ENCODE measurements at regions not wholly inside any gene's neighbourhood (a gene's known extent, or its start where the extent isn't known, plus 50 kb on each side); places are given as distances from the start of the nearest gene placed in this dataset.
"Not testable (repeated sequence)": the region's sequence is repeated elsewhere in the genome, so short reads cannot be mapped to it uniquely, and the experiment has no call there.

DNA sequence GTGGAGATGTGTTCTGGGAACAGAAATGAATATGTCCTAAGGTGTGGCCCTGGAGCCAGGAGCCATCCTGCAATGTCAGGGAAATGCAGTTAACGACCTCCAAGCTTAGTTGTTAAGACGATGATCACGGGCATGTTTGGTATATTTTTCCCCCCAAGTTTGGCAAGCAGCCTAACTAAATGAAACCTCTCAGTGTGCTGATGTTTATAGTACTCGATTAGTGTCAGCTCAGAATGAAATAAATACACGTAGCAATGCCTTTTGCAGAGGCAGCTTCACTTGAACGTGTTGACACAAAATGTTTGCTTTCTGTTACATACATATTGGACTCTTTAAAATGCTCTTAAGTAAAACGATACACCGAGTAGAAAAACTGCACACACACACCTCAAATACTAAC lies 76.2 kb upstream of the OLIG3 start:
- Histone ChIP-seq H3K36me3 (ENCODE audit: insufficient read depth in 1 of 2, low read depth in 1 of 2) (no peaks in the 10 kb centered on the region), H3K27me3 (ENCODE audit: insufficient read depth in 3 of 3, low read length in 2 of 3) (peaks cover 0 to 5% (median 4%) of the 10 kb centered on the region in 3 donors), H3K4me1 (no peaks in the 10 kb centered on the region), H3K4me3 (no peak overlapping the region), H3K27ac (no peak overlapping the region), H3K9me3 (no peaks in the 10 kb centered on the region)
- WGBS, 3 donors: 52 to 56% (median 54%) methylated on average over 8 of the region's 8 CpGs
- intact Hi-C loops (cut with DNase I): no loop called here
- ATAC-seq (no peak), DNase-seq (no peak)
- TF ChIP-seq, protein P1, sequence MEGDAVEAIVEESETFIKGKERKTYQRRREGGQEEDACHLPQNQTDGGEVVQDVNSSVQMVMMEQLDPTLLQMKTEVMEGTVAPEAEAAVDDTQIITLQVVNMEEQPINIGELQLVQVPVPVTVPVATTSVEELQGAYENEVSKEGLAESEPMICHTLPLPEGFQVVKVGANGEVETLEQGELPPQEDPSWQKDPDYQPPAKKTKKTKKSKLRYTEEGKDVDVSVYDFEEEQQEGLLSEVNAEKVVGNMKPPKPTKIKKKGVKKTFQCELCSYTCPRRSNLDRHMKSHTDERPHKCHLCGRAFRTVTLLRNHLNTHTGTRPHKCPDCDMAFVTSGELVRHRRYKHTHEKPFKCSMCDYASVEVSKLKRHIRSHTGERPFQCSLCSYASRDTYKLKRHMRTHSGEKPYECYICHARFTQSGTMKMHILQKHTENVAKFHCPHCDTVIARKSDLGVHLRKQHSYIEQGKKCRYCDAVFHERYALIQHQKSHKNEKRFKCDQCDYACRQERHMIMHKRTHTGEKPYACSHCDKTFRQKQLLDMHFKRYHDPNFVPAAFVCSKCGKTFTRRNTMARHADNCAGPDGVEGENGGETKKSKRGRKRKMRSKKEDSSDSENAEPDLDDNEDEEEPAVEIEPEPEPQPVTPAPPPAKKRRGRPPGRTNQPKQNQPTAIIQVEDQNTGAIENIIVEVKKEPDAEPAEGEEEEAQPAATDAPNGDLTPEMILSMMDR (IDR thresholded peaks at IDR 0.05): no peak

DNA sequence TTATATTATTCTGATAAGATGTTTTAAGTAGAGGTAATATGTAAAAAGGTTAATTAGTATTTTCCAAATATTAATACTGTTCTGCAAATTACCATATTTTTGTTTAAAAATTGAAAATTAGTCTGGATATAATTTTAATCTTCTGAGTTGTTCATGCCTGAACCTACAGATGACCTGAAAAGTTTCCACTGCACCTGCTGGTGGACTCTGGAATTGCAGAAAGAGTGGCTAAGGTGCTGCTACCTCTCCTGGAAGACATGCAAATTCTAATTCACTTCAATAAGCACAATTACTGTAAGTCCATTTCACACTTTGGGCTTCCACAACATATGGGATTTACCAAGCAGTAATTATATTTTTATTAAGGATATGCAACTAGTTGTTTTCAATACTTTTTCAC lies 77.7 kb upstream of the OLIG3 start:
- Histone ChIP-seq H3K4me3 (no peak overlapping the region), H3K36me3 (ENCODE audit: insufficient read depth in 1 of 2, low read depth in 1 of 2) (no peaks in the 10 kb centered on the region), H3K27me3 (ENCODE audit: insufficient read depth in 3 of 3, low read length in 2 of 3) (peaks cover 0 to 5% (median 4%) of the 10 kb centered on the region in 3 donors), H3K27ac (no peak overlapping the region), H3K4me1 (no peaks in the 10 kb centered on the region), H3K9me3 (no peaks in the 10 kb centered on the region)
- intact Hi-C loops (cut with DNase I): no loop called here
- ATAC-seq: no peak
- no peak for DNase-seq
- TF ChIP-seq, protein P1 (IDR thresholded peaks at IDR 0.05): peak; percentile 38

DNA sequence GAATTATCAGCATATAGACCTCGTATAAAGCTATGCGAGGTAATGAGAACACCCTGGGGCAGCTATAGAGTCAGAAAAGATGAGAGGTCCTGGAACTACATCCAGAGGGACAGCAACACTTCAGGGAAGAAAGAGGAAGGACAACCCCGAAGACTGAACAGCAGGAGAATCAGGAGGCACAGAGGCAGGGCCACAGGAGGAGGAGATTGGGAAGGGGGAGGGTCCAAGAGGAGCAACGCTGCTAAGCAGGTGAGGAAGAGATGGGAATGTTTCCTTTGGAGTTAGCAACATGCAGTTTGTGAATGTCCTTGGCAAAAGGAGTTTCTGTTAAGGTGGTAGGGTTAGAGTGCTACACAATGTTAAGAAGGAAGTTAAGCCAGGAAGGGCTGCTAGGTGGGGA lies 79.5 kb upstream of the OLIG3 start:
- DNase-seq: no peak
- no peak overlapping the region for H3K4me3 ChIP-seq
- WGBS, 3 donors: 59 to 65% (median 63%) methylated on average over 4 of the region's 4 CpGs
- TF ChIP-seq, protein P1 (IDR thresholded peaks at IDR 0.05): no peak
- ATAC-seq: no peak
- H3K27me3 ChIP-seq (ENCODE audit: insufficient read depth in 3 of 3, low read length in 2 of 3): peaks cover 0 to 5% (median 4%) of the 10 kb centered on the region in 3 donors
- no peaks in the 10 kb centered on the region for H3K36me3 ChIP-seq (ENCODE audit: insufficient read depth in 1 of 2, low read depth in 1 of 2)
- no peak overlapping the region for H3K27ac ChIP-seq
- H3K9me3 ChIP-seq: no peaks in the 10 kb centered on the region
- intact Hi-C loops (cut with DNase I): no loop called here
- H3K4me1 ChIP-seq: no peaks in the 10 kb centered on the region

DNA sequence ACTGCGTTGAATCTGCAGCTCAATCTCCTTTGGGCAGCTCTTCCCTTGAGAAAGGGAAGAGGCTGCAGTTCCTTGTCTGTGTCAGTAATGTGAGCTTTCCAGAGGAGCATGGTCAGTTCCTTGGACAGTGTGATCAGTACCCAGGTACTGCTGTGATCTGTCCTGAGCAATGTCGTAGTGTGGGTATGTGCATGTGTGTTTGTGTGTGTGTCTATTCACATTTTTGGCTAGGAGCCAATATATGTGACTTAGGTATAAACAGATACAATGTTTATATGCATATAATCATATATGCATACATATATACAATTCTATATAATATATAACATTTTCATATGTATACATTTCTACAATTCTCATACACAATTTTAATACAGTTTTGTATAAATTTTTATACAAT lies 85.4 kb upstream of the OLIG3 start:
- Histone ChIP-seq H3K27me3 (ENCODE audit: insufficient read depth in 3 of 3, low read length in 2 of 3) (peaks cover 0 to 3% (median 0%) of the 10 kb centered on the region in 3 donors), H3K4me1 (no peaks in the 10 kb centered on the region), H3K4me3 (no peak overlapping the region), H3K9me3 (no peaks in the 10 kb centered on the region), H3K36me3 (ENCODE audit: insufficient read depth in 1 of 2, low read depth in 1 of 2) (no peaks in the 10 kb centered on the region), H3K27ac (no peak overlapping the region)
- no peak for ATAC-seq
- intact Hi-C loops (cut with DNase I): no loop called here
- TF ChIP-seq, protein P1 (IDR thresholded peaks at IDR 0.05): no peak
- WGBS, 3 donors: 42 to 70% (median 50%) methylated on average over 2 of the region's 2 CpGs
- DNase-seq: no peak

DNA sequence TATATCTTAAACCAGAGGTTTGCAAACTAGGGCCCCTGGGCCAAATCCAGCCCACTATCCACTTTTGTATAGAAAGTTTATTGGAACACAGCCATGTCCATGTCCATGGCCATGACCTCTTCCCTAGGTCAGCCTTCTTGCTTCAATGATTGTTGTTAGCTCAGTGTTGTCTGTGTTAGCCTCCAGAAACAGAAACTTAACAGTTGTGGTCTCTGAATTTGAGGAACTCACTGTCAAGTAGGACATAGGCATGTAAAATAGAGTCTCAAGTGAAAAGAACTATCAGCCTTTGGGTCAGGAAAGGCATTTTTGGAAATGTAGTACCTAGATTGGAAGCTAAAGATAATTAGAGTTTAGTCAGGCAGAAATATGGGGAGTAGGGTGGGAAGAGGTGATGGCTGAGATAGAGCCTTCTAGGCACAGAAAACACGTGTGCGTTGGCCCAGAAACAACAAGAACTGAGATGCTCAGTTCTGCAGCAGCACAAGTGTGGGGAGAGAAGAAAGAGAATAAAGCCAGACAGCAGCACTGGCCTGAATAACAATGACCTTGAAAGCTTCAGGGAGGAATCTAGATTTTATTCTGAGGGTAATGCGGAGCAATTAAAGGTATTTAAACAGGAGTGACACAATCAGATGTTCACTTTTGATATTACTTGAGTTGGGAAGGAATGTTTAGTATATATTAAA lies 87.0 kb upstream of the OLIG3 start:
- intact Hi-C loops (cut with DNase I): no loop called here
- Histone ChIP-seq H3K4me1 (no peaks in the 10 kb centered on the region), H3K9me3 (no peaks in the 10 kb centered on the region), H3K27me3 (ENCODE audit: insufficient read depth in 3 of 3, low read length in 2 of 3) (no peaks in the 10 kb centered on the region), H3K36me3 (ENCODE audit: insufficient read depth in 1 of 2, low read depth in 1 of 2) (no peaks in the 10 kb centered on the region), H3K4me3 (no peak overlapping the region), H3K27ac (no peak overlapping the region)
- TF ChIP-seq, protein P1 (IDR thresholded peaks at IDR 0.05): no peak
- DNase-seq (no peak), ATAC-seq (no peak)
- WGBS, 3 donors: 59 to 71% (median 65%) methylated on average over 3 of the region's 3 CpGs

DNA sequence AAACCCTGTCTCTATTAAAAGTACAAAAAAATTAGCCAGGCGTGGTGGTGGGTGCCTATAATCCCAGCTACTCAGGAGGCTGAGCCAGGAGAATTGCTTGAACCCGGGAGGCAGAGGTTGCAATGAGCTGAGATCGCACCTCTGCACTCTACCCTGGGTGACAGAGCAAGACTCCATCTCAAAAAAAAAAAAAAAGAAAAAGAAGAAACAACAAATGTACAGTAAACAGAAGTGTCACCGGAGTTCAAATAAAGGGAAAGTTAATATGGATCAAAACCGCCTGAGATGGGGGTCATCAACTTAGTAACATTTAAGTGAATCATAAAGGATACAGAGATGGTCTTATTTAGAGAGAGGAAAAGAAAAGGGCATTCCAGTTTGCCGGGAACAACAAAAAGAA lies 89.3 kb upstream of the OLIG3 start:
- H3K27me3 ChIP-seq (ENCODE audit: insufficient read depth in 3 of 3, low read length in 2 of 3); intact Hi-C loops (cut with DNase I); H3K4me1 ChIP-seq; ATAC-seq; H3K9me3 ChIP-seq; DNase-seq; H3K36me3 ChIP-seq (ENCODE audit: insufficient read depth in 1 of 2, low read depth in 1 of 2); H3K4me3 ChIP-seq; H3K27ac ChIP-seq: not testable (repeated sequence)
- 90 to 93% (median 92%) methylated on average over 6 of the region's 6 CpGs for WGBS, 3 donors

Measured in psoas muscle (tissue), 7 donors.